MM.1S (cell line): ENCODE measurements at regions not wholly inside any gene's neighbourhood (a gene's known extent, or its start where the extent isn't known, plus 50 kb on each side); places are given as distances from the start of the nearest gene placed in this dataset.

Experiments
- EZH2 ChIP-seq: fragments of 300-600 bp; sonication (generic); optimal IDR thresholded peaks from 2 replicates; pipeline ENCODE3; 2017; ENCODE audit warnings: low read depth, mild to moderate bottlenecking, antibody characterized with exemption, low read length, mixed read lengths
- TF ChIP-seq, protein P1 (sequence below): fragments of 300-600 bp; sonication (generic); IDR thresholded peaks from 2 replicates; pipeline ENCODE4 v1.5.1; 2016; ENCODE audit warnings: antibody characterized with exemption, low read length, mixed read lengths

- TF ChIP-seq, protein P1, sequence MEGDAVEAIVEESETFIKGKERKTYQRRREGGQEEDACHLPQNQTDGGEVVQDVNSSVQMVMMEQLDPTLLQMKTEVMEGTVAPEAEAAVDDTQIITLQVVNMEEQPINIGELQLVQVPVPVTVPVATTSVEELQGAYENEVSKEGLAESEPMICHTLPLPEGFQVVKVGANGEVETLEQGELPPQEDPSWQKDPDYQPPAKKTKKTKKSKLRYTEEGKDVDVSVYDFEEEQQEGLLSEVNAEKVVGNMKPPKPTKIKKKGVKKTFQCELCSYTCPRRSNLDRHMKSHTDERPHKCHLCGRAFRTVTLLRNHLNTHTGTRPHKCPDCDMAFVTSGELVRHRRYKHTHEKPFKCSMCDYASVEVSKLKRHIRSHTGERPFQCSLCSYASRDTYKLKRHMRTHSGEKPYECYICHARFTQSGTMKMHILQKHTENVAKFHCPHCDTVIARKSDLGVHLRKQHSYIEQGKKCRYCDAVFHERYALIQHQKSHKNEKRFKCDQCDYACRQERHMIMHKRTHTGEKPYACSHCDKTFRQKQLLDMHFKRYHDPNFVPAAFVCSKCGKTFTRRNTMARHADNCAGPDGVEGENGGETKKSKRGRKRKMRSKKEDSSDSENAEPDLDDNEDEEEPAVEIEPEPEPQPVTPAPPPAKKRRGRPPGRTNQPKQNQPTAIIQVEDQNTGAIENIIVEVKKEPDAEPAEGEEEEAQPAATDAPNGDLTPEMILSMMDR: no peak
- TF ChIP-seq EZH2: no peak
These were observed 649.6 kb downstream of the NTRK3 start for GRCh38 chr15:87606971-87607370.
